Activated CD4-positive, alpha-beta T cell treated with anti-CD3 and anti-CD28 coated beads for 36 hours (primary cell): ENCODE measurements at regions not wholly inside any gene's neighbourhood (a gene's known extent, or its start where the extent isn't known, plus 50 kb on each side); places are given as distances from the start of the nearest gene placed in this dataset.

Source experiments
- ATAC-seq: fragments of 200-7000 bp; cut with Tn5 transposase; one replicate; pipeline ENCODE4 v1.10.0; 2021; ENCODE audit warnings: mild to moderate bottlenecking, moderate library complexity
- CTCF ChIA-PET: fragments of 350-600 bp; sonication (Branson Sonifier 250); formaldehyde crosslinking; loops from one replicate; lab custom pipeline; 2021; ENCODE audit warnings: antibody characterized with exemption; lab: Charles Lee
- POLR2A ChIA-PET: fragments of 350-600 bp; sonication (Branson Sonifier 250); formaldehyde crosslinking; loops from one replicate; lab custom pipeline; 2021; ENCODE audit warnings: antibody characterized with exemption, inconsistent platforms; lab: Charles Lee
- DNase-seq: peaks from one replicate; pipeline ENCODE4 v3.0.0-alpha.2; 2020
- H3K27ac Mint-ChIP-seq: one replicate; pipeline ENCODE4 v1.8.0; 2021; ENCODE audit warnings: mixed read lengths
- H3K27me3 Mint-ChIP-seq: one replicate; pipeline ENCODE4 v1.8.0; 2021; ENCODE audit warnings: mixed read lengths
- H3K36me3 Mint-ChIP-seq: one replicate; pipeline ENCODE4 v1.8.0; 2021; ENCODE audit warnings: low read depth, mixed read lengths
- H3K4me1 Mint-ChIP-seq: one replicate; pipeline ENCODE4 v1.8.0; 2021; ENCODE audit warnings: mixed read lengths
- H3K4me3 Mint-ChIP-seq: one replicate; pipeline ENCODE4 v1.8.0; 2021; ENCODE audit warnings: mild to moderate bottlenecking, moderate library complexity, mixed read lengths
- H3K9me3 Mint-ChIP-seq: one replicate; pipeline ENCODE4 v1.8.0; 2021; ENCODE audit warnings: low read depth, mixed read lengths
- intact Hi-C, 2 experiments: fragments of 100-400 bp; cut with DNase I in 1 of 2; cut with micrococcal nuclease in 1 of 2; formaldehyde crosslinking; loops; one replicate each; pipeline versions ENCODE4 v1.14.2 to v1.15.1; 2022 to 2024; cut with DNase I, micrococcal nuclease

- H3K27ac Mint-ChIP-seq, result no peak overlapping the region
- CTCF ChIA-PET, result no interaction called here
- H3K27me3 Mint-ChIP-seq, result no peaks in the 10 kb centered on the region
- no peak overlapping the region for H3K4me3 Mint-ChIP-seq
- no peak for DNase-seq
- no peak for ATAC-seq
- POLR2A ChIA-PET, result no interaction called here
- intact Hi-C loops, result no loop called here
- H3K9me3 Mint-ChIP-seq, result no peaks in the 10 kb centered on the region
- H3K36me3 Mint-ChIP-seq, result no peaks in the 10 kb centered on the region
- no peaks in the 10 kb centered on the region for H3K4me1 Mint-ChIP-seq
These were observed 441.4 kb downstream of the BCKDHB start for GRCh38 chr6:80547827-80548226.

GRCh38 chr6:80544976-80545722 is 438.7 kb downstream of the BCKDHB start:
- Mint-ChIP-seq H3K9me3 (no peaks in the 10 kb centered on the region), H3K27ac (no peak overlapping the region), H3K4me3 (no peak overlapping the region), H3K27me3 (peaks cover 8% of the 10 kb centered on the region), H3K4me1 (no peaks in the 10 kb centered on the region), H3K36me3 (no peaks in the 10 kb centered on the region)
- DNase-seq (no peak), ATAC-seq (no peak)
- intact Hi-C loops, result no loop called here
- CTCF ChIA-PET, result no interaction called here
- POLR2A ChIA-PET, result no interaction called here

- intact Hi-C loops, result no loop called here
- H3K36me3 Mint-ChIP-seq, result no peaks in the 10 kb centered on the region
- no peaks in the 10 kb centered on the region for H3K4me1 Mint-ChIP-seq
- no peak for DNase-seq
- no peaks in the 10 kb centered on the region for H3K9me3 Mint-ChIP-seq
- no peak overlapping the region for H3K4me3 Mint-ChIP-seq
- no peak overlapping the region for H3K27ac Mint-ChIP-seq
- CTCF ChIA-PET, result no interaction called here
- POLR2A ChIA-PET, result no interaction called here
- H3K27me3 Mint-ChIP-seq, result peaks cover 12% of the 10 kb centered on the region
- ATAC-seq, result no peak
These were observed 438.1 kb downstream of the BCKDHB start for GRCh38 chr6:80544555-80544954.

GRCh38 chr6:80543598-80544222 is 437.2 kb downstream of the BCKDHB start:
- ATAC-seq, result no peak
- ChIA-PET POLR2A (no interaction called here), CTCF (no interaction called here)
- Mint-ChIP-seq H3K27me3 (peaks cover 13% of the 10 kb centered on the region), H3K27ac (no peak overlapping the region), H3K9me3 (no peaks in the 10 kb centered on the region), H3K4me3 (no peak overlapping the region), H3K4me1 (no peaks in the 10 kb centered on the region), H3K36me3 (no peaks in the 10 kb centered on the region)
- no peak for DNase-seq
- intact Hi-C loops, result no loop called here

- Mint-ChIP-seq H3K27me3 (peaks cover 13% of the 10 kb centered on the region), H3K9me3 (no peaks in the 10 kb centered on the region), H3K27ac (no peak overlapping the region), H3K4me3 (no peak overlapping the region), H3K4me1 (no peaks in the 10 kb centered on the region), H3K36me3 (no peaks in the 10 kb centered on the region)
- ChIA-PET POLR2A (no interaction called here), CTCF (no interaction called here)
- intact Hi-C loops, result no loop called here
- no peak for ATAC-seq
- no peak for DNase-seq
These were observed 436.7 kb downstream of the BCKDHB start for GRCh38 chr6:80543151-80543550.

GRCh38 chr6:80541886-80542285 is 435.4 kb downstream of the BCKDHB start:
- ChIA-PET POLR2A (no interaction called here), CTCF (no interaction called here)
- Mint-ChIP-seq H3K27ac (no peak overlapping the region), H3K4me1 (no peaks in the 10 kb centered on the region), H3K27me3 (peaks cover 13% of the 10 kb centered on the region), H3K36me3 (no peaks in the 10 kb centered on the region), H3K9me3 (no peaks in the 10 kb centered on the region), H3K4me3 (no peak overlapping the region)
- intact Hi-C loops, result no loop called here
- DNase-seq (no peak), ATAC-seq (no peak)

GRCh38 chr6:80541181-80541580 is 434.7 kb downstream of the BCKDHB start:
- CTCF ChIA-PET, result no interaction called here
- Mint-ChIP-seq H3K4me3 (no peak overlapping the region), H3K4me1 (no peaks in the 10 kb centered on the region), H3K9me3 (no peaks in the 10 kb centered on the region), H3K27ac (no peak overlapping the region), H3K36me3 (no peaks in the 10 kb centered on the region), H3K27me3 (peaks cover 13% of the 10 kb centered on the region)
- DNase-seq (peak; percentile 17), ATAC-seq (peak; percentile 88)
- POLR2A ChIA-PET, result no interaction called here
- intact Hi-C loops, result no loop called here

GRCh38 chr6:80540700-80541099 is 434.2 kb downstream of the BCKDHB start:
- CTCF ChIA-PET, result no interaction called here
- POLR2A ChIA-PET, result no interaction called here
- H3K36me3 Mint-ChIP-seq, result no peaks in the 10 kb centered on the region
- no peak for DNase-seq
- intact Hi-C loops, result no loop called here
- no peak for ATAC-seq
- no peak overlapping the region for H3K4me3 Mint-ChIP-seq
- peaks cover 13% of the 10 kb centered on the region for H3K27me3 Mint-ChIP-seq
- no peaks in the 10 kb centered on the region for H3K4me1 Mint-ChIP-seq
- H3K9me3 Mint-ChIP-seq, result peaks cover under 1% of the 10 kb centered on the region
- H3K27ac Mint-ChIP-seq, result no peak overlapping the region

- H3K4me3 Mint-ChIP-seq, result no peak overlapping the region
- ATAC-seq (no peak), DNase-seq (no peak)
- no peaks in the 10 kb centered on the region for H3K36me3 Mint-ChIP-seq
- H3K27me3 Mint-ChIP-seq, result peaks cover 10% of the 10 kb centered on the region
- ChIA-PET POLR2A (no interaction called here), CTCF (no interaction called here)
- no peaks in the 10 kb centered on the region for H3K4me1 Mint-ChIP-seq
- no peak overlapping the region for H3K27ac Mint-ChIP-seq
- intact Hi-C loops, result no loop called here
- peaks cover 3% of the 10 kb centered on the region for H3K9me3 Mint-ChIP-seq
These were observed 430.9 kb downstream of the BCKDHB start for GRCh38 chr6:80537118-80537972.

GRCh38 chr6:80535914-80536565 is 429.6 kb downstream of the BCKDHB start:
- ChIA-PET CTCF (no interaction called here), POLR2A (no interaction called here)
- H3K27ac Mint-ChIP-seq, result peak overlapping the region; percentile 13

GRCh38 chr6:80531681-80532619 is 425.5 kb downstream of the BCKDHB start:
- ATAC-seq, result no peak
- CTCF ChIA-PET, result no interaction called here

More at GRCh38 chr6:80535914-80536565, 429.6 kb downstream of the BCKDHB start:
- no peak overlapping the region for H3K4me3 Mint-ChIP-seq
- H3K4me1 Mint-ChIP-seq, result no peaks in the 10 kb centered on the region
- H3K36me3 Mint-ChIP-seq, result no peaks in the 10 kb centered on the region
- ATAC-seq (no peak), DNase-seq (no peak)
- H3K27me3 Mint-ChIP-seq, result peaks cover 6% of the 10 kb centered on the region
- intact Hi-C loops, result no loop called here
- peaks cover 3% of the 10 kb centered on the region for H3K9me3 Mint-ChIP-seq

More at GRCh38 chr6:80531681-80532619, 425.5 kb downstream of the BCKDHB start:
- intact Hi-C loops, result no loop called here
- H3K4me1 Mint-ChIP-seq, result no peaks in the 10 kb centered on the region
- H3K9me3 Mint-ChIP-seq, result peaks cover 3% of the 10 kb centered on the region
- no peak overlapping the region for H3K4me3 Mint-ChIP-seq
- POLR2A ChIA-PET, result no interaction called here
- peaks cover 4% of the 10 kb centered on the region for H3K27me3 Mint-ChIP-seq
- H3K36me3 Mint-ChIP-seq, result no peaks in the 10 kb centered on the region
- H3K27ac Mint-ChIP-seq, result no peak overlapping the region
- DNase-seq, result no peak
